DMS 273 treated with DMSO at 0.1 percent for 48 hours (cell line): ENCODE measurements at regions not wholly inside any gene's neighbourhood (a gene's known extent, or its start where the extent isn't known, plus 50 kb on each side); places are given as distances from the start of the nearest gene placed in this dataset.

Experiments
- DNase-seq: peaks from one replicate; lab custom pipeline; 2025; lab: John Stamatoyannopoulos, UW

DNA sequence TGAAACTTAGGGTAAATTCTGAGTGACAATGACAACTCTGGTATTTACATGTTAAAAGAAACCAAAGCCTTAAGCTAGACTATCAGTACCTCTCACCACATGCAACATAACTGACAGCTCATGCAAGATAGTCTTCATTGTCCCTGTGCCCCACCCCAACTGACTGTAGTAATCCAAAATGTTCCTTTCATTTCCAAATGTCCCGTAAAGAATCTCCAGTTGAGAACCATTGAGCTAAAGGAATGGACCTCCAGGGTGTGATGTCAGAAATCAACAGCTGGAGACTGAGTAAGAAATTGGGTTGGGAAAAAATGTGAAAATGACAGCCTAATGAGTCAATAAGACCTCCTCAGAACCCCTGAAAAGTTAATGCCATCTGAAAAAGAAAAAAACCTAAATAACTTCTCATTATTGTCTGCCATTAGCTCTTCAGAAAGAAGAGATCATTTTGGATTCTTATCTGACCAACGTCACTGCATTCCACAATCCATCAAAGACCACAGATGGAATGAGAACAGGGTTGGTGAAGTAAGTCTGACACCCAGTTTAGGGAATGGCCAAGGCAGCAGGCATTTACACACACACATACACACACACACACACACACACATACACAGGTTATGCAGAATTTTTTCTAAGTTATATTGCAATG lies 51.7 kb upstream of the ACVR2A start:
- no peak for DNase-seq

DNA sequence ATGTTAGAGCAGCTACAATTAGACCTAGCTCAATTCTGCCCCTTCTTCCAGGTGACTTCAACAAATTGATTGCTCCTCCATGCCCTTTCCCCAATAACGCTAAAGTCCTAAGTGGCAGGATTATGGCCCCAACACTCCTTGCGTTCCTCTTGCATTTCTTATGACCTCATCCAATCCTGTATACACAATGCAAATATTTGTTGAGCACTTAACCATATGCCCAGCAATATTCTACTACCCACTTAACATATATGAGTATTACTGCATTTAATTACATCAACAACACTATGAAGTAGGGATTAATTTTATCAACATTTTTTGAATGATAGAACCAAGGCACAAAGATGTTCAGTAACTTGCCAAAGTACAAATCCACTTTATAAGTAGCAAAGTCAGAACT lies 54.2 kb upstream of the ACVR2A start:
- no peak for DNase-seq

DNA sequence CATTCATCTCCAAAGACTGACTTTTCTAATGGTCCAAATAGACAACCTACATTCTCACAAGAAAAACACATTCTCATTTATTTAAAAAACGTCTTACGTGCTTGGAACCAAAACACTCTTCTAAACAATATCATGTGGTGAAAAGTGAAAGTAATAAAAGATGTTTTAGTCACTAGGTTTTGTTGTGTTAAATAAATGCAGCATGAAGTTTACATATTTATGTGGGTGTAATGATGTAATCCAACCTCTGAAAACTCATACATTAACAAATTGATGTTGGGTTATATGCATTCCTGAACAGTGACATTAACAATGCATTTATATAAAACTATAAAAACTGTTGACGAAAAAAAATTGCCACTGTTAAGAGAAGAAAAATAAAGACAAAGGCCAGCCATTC lies 55.1 kb upstream of the ACVR2A start:
- DNase-seq = no peak

DNA sequence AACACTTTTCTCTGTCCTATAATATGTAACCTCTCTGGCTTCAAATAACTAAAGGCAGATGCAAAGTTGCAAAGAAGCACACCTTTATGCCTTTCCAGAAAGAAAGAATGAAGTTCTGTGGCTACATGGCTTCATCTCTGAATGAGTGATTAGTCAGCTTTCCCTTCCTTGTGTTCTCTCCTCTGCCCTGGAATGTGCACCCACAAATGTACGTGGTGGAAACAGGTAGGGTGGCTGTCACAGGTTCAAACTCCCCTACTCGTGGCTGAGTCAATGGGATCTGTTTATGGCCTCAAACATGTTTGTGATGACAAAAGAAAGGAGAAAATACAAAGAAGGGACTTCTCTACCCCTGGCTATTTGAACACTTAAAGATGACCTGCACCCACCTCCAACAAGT lies 55.5 kb upstream of the ACVR2A start:
- no peak for DNase-seq

DNA sequence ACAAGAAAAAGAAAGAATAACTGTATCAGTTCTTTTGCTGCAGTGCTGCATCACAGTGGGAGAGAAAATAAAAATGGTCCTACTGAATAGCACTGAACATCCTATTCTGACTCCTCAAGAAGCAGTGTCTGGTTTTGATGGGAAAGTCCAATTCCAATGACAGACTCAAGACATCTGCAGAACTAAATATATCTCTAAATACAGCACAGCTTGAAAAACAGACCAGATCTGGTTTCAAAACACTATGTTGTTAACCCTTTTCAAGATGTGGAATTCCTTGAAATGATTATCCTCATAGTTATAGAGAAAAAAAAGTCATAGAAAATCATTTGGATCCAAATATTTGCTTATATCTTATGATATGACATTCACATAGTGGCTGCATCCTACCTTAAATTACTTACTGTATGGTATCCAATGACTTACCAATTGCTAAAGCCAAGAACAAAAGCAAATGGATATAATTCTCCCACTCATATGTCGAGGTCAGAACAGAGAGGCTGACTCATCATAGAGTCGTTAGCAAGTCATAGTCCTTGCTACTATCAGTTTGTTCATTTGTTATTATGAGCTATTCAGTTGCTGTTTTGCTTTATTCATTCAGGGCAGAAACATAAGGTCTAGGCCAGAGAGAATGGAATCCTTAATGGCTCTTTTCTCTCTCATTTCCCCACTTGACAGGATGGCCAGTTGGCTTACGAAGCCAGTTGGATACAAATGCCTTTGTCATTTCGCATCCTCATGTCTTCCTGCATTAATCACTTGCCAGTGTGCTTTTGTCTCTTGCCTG lies 62.5 kb upstream of the ACVR2A start:
- no peak for DNase-seq

DNA sequence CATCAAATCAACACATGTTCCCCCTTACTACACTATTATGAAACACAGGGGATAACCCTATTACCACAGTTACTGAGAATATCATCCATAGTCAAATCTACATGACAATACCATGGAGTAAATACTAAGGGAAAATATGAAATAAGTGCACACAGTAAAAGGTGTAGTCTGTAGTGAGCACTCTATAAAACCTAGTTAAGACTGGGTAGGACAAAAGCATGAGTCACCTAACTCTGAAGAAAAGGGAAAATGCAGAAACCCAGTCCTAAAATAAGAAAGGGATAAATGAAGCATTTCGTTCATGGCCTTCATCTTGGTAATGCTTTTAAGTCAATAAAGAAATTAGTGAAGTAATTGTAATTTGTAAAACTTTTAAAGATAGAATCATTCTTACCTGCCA lies 65.4 kb upstream of the ACVR2A start:
- no peak for DNase-seq

DNA sequence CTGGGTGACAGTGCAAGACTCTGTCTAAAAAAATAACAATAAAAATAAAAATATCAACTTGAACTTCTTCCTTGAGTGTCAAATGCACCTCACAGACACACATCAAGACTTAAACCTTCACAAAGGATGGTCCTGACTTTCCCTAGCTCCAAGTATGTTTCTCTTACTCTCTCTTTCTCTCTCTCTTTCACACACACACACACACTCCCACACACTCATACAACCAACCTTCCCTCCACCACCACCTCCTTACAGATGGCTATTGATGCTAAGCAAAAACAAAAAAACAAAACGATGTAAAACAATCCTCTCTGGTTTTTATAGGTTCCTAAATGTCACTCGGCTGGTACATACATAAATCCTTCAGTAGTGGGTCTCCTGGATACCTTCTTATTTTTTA lies 67.4 kb upstream of the ACVR2A start:
- DNase-seq = no peak

DNA sequence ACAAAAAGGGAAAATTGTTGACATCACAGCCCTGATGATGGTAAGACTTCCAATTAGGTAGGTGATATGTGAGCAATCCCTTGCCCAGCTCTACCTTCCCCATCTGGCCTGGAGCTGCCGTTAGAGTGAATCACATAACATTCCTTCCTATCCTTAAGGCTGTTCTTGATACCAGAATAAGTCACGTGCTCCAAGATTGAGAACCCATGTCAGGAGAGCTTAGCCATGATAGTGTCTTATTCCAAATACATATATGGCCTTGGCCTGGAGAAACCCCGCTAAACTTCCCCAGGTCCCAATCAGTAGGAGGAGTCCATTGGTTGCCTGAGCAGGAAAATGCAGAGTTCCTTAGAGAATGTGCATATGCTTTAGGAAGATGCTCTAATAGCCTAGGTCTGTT lies 70.0 kb upstream of the ACVR2A start:
- no peak for DNase-seq

DNA sequence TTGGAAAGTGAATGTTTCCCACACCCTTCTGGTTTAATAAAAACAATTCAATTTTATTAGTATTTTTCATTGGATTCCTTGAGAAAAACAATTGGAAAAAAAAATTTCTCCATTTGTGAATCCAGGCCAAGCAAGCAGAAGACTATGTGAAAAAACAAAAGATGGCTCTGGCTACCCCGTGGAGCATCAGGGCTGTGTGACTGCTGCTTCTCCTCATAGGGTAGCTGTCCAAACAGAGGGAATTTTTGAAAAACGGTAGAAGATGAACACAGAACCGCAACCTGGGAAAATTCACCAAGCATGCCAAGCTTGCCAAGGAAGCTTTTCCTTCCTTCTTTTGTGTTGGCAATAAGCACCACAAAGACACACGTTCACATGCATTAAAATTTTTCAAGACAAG lies 71.3 kb upstream of the ACVR2A start:
- no peak for DNase-seq

DNA sequence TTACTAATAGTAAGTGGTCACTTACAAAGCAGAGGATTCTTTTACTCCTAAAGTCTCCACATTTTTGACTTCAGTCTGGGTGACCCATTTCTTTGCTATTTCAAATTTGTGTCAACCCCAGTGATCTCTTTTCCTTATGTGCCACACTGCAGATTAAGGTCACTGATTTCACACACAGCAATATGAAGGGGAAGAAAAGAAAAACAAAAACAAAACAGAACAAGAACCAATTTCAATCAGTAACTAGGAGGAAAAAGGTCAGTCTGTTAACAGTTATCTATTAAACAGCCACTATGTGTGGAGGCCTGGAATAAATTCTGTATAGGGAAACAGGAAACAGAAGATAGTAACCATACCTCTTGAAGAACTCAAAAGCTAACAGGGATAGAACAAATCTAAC lies 72.0 kb upstream of the ACVR2A start:
- DNase-seq = no peak

DNA sequence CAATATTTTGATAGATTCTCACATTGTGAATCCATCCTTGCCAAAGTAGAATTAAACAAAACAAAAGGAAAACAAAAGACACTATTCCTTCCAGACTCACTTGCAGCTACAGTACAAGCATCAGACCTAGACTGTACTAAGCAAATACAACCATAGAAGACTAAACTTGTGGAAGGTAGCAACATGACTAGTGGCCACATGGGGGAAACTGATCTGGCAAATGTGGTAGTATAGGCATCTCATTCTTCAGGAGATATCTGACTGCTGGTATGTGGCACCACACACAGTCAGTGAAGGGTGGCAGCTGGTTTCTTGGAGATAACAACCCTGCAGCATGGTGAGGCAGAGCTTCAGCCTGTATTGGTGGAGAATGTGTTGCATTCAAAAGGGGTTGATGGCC lies 81.0 kb upstream of the ACVR2A start:
- DNase-seq = no peak

DNA sequence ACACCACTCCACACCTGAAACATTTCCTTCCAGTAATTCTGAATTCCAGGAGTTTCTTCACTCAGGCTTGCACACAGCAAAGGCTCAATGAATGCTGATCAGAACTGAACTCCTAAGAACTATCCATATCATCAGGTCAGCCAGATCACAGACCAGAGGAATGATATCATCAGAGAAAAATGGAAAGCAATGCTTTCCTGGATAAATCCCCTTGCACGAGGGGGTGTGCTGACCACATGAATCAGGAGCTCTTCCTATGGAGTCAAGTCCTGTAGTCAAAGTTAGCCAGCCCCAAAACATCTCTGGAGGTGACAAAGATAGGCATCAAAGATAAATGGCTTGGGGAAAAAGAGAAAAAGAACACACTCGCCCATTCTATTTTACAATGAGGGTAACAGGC lies 83.8 kb upstream of the ACVR2A start:
- DNase-seq = no peak

DNA sequence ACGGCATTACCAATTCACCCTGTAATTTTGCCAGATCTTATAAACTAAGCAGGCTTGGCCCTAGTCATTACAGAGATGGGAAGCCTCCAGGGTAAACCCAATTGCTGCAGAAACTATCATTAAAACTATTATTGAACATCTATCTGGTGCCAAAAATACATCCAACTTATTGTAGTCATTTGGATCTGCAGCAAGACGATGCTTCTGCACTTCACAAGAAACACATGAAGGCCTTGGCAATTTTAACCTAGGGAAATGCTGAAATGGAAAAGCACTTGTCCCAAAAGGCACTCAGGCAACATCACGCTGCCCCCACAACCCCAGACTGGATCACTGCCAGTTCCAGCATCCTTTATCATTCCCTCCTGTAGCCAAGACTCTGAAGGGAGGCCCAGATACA lies 85.3 kb upstream of the ACVR2A start:
- no peak for DNase-seq

DNA sequence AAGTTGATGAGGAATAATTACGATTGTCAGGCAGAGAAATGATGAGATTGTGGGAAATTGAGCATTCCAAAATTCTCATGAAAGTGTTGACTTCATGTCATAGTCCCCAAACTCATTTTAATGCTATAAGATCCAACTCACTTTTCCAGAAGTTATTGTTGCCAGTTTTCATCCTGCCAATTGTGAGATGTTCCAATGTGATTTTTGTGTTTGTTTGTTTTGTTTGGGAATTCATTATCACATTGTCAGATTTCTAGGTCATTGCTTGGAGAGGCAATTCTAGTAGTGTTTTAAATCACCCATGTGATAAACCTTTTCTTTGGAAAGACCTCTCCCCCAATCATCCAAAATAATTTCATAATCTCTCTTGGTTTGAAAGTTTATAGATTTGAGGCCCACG lies 86.0 kb upstream of the ACVR2A start:
- no peak for DNase-seq

DNA sequence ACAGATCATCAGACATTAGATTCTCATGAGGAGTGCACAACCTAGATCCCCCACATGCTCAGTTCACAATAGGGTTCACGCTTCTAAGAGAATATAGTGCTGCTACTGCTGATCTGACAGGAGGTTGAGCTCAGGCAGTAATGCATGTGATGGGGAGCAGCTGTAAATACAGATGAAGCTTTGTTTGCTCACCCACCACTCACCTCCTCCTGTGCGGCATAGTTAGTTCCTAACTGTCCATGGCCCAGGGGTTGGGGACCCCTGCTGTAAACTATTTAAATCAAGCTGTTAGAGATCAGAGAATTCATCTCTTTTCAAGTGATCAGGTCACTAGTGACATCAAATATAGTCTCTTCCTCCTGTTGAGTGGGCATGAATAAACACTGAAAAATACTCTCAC lies 88.8 kb upstream of the ACVR2A start:
- no peak for DNase-seq

DNA sequence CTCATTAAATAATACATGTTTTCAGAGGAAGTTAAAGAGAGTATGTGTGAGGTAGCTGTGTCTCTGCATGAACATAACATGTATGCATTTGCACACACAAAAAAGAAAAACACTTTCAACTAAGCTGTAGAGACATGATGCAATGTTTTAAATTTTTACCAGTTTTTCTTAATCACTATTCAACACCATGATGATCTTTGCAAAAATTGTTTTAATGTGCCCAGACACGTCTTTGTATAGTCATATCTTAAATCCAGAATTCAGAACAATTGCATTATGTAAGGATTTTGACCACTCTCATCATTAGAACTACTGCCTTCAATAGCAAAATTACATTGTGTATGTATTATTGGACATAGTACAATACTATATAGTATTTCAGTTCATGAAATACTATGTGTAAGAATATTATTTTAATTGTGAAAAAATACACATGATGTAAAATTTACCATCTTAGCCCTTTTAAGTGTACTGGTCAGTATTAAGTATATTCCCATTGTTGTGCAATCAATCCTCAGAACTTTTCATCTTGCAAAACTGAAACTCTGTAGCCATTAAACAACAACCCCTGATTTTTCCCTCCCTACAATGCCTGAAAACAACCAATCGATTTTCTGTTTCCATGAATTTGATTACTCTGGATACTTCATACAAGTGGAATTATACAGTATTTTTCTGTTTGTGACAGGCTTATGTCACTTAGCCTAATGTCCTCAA lies 104.5 kb upstream of the ACVR2A start:
- no peak for DNase-seq

DNA sequence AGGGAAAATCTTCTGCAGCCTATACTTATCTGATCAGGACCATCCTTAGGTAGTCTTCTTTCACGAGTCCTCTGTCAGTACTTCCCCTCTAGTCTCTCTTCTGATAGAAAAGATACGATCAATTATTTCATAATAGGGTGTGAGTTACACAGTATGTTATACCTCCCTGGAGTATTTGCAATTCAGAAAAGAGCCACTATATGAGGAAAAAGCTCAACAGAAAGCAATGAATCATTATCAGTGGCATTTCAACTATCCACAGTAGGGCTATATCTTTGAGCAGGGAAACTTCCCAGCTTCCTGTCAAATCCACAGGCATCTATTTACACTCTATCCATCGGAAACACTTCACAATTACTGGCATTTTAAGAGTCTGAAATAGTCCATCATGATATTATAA lies 105.3 kb upstream of the ACVR2A start:
- DNase-seq = no peak

DNA sequence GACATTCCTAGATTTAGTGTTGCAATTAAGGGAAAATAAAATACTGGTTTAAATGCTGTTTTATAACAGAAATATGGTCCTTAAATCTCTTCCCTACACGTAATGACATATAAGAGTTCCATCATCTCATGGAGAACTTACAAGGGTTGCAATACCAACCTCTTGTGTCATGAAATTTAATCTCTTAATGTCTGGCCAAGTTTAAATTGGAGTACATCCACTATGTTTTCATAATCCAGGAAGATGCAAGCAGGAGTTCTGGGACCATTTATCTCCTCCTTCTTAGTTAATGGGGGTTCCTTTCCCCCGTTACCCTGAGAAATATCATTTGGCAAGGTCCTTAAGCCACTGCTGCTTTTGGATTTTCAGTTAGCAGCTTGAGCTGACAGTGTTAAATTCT lies 126.0 kb upstream of the ACVR2A start:
- DNase-seq = no peak

DNA sequence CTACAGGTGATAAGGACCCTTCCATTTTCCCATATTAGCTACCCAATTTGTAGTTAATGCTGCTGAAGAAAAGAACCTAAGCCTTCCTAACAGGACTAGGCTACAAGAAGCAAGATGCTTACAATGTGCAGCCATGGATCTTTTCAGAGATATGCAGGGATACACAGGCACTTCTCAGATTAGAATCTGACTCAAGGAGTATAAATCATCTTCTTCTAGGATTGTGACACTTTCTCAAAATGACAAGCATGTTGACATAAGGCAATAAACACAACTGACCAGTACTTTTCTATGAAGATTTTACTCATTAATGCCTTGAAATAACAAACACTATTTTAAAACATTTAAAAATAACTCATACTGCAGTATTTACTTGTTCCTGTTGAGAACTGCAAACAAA lies 127.9 kb upstream of the ACVR2A start:
- DNase-seq = no peak

DNA sequence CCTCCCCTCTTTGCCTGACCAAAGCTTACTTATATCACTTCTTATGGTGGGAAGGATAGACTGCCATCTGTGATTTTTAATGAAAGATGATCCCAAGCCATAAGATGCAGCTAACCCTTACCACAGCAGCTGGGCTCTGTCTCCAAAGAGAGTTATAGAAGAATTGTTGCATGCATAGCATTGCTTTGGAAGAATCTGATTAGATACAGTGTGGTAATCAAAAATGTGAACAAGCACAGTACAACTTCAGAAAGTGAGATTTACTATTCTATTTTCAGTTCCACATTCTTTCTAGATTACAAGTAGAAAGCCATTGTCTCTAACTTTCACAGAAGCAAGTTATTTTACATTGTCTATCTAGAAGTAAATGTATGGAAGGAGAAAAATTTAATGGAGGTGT lies 129.0 kb upstream of the ACVR2A start:
- no peak for DNase-seq

DNA sequence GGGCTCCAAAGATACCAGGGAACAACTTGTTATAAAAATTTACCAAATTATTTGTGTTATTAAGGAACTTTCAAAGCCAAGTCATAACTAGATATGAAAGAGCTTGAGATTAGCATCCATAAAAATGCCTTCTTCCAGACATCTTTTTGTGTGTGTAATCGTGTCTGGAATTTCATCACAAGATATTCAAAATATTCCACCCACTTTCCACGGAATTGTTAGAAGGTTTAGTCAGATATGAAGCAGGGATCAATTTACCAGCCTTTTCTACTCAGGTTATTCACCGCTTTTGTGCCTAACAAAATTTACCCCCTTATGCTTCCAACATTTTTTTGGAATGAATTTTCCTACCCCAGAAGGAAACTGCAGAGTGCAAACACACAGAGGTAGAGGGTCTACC lies 130.2 kb upstream of the ACVR2A start:
- DNase-seq = no peak

DNA sequence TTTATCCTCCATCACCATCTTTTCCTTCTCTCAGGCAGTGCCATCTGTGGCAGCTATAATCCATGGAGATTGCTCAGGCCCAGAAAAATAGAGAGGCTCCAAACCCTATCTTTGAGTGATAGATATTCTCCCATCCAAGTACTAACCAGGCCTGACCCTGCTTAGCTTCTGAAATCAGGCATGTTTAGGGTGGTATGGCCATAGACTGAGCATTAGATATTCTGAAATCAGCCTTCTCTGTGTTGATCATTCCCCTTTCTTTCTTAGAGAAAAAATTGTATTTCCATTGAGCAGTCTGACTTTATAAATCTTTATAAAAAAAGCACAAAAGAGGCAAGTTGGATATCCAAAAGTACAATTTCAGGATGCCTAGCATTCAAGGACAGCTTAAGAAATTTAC lies 131.5 kb upstream of the ACVR2A start:
- DNase-seq = no peak

DNA sequence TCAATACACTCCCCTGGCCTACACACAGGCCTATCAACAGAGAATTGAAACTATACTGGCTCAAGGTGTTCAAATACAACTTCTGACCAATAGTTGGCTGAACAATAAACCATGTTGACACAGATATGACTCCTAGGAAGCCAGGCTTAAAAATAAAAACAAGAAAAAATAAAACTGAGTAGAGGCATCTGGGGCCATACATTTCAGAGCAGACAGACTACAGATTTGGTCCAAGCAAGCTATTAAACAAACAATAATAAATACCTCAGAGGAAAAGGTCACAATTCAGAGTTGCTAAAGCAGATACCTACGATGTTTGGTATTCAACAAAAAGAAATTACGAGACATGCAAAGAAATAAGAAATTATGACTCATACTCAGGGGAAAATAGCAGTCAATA lies 132.8 kb upstream of the ACVR2A start:
- no peak for DNase-seq
